ENCODE measurements at regions not wholly inside any gene's neighbourhood (a gene's known extent, or its start where the extent isn't known, plus 50 kb on each side); places are given as distances from the start of the nearest gene placed in this dataset.

GRCh38 chr11:123253223-123253622 is 58.2 kb upstream of the CLMP start:
- no peak for DNase-seq

- DNase-seq = no peak
Measured at GRCh38 chr11:123251657-123252344, 56.8 kb upstream of the CLMP start.

GRCh38 chr11:123250892-123251656 is 56.0 kb upstream of the CLMP start:
- DNase-seq = no peak

GRCh38 chr11:123249354-123249753 is 54.3 kb upstream of the CLMP start:
- peak in 2 of 3 experiments; percentile 7 to 48 for DNase-seq

- no peak for DNase-seq
Measured at GRCh38 chr11:123247813-123248379, 52.8 kb upstream of the CLMP start.

GRCh38 chr11:123247496-123247799 is 52.4 kb upstream of the CLMP start:
- no peak for DNase-seq

GRCh38 chr11:123246749-123247495 is 51.9 kb upstream of the CLMP start:
- peak; percentile 63 to 90 (median 67) for DNase-seq

DNA sequence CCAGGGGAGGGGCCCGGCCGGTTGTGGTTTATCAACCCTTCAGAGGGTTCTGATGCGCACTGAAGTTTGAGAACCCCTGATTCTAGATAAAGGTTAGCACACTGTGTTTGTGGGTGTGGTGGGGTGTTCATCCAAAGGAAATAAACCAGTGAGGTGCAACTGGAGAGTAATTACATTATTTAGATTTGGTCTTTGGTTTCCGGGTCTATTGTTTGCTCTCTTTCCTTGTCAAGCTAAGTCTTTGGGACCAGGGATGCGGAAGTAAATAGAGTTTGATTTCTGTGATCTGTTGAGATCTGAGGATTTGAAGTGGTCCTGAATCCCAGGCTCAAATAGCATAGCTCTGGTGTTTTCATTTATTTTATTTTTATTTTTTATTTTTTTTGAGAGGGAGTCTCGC is 50.5 kb upstream of the CLMP start:
- DNase-seq = no peak

All from NCI-H1417 (cell line).